HG02840 (cell line): ENCODE measurements at regions not wholly inside any gene's neighbourhood (a gene's known extent, or its start where the extent isn't known, plus 50 kb on each side); places are given as distances from the start of the nearest gene placed in this dataset.
"Not testable (repeated sequence)": the region's sequence is repeated elsewhere in the genome, so short reads cannot be mapped to it uniquely, and the experiment has no call there.

Source experiments
- ATAC-seq: cut with Tn5 transposase; IDR thresholded peaks from one replicate; pipeline ENCODE4 v1.9.1; 2021; ENCODE audit warnings: mild to moderate bottlenecking, moderate library complexity, moderate number of reproducible peaks; ENCODE audit not compliant: unreplicated experiment, low FRiP score

- no peak for ATAC-seq
Observed at GRCh38 chr14:71773898-71774481, 158.2 kb upstream of the RGS6 start.

GRCh38 chr14:71776471-71777360, 155.5 kb upstream of the RGS6 start:
- ATAC-seq: no peak

GRCh38 chr14:71780075-71780474, 152.2 kb upstream of the RGS6 start:
- no peak for ATAC-seq

GRCh38 chr14:71780822-71781221, 151.4 kb upstream of the RGS6 start:
- ATAC-seq: no peak

GRCh38 chr14:71783088-71783487, 149.1 kb upstream of the RGS6 start:
- ATAC-seq: no peak

DNA sequence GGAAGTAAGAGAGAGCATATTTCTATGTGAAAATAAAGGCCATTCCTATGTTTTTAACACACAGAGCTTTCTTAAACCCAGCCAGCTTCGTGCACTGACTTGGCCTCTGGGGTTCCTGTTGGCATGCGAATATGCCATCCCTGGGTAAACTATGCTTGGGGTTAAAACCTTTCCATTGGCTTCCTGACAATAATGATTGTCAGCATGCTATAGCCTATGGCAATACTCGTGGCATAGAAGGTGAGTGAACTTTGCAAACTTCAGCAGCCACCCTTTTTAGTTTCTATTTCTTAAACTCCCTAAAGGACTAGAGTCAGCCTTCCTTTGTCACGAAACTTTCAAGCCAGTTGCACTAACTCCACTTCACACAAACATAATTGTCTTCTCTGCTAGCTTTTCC, 148.4 kb upstream of the RGS6 start:
- ATAC-seq: no peak

DNA sequence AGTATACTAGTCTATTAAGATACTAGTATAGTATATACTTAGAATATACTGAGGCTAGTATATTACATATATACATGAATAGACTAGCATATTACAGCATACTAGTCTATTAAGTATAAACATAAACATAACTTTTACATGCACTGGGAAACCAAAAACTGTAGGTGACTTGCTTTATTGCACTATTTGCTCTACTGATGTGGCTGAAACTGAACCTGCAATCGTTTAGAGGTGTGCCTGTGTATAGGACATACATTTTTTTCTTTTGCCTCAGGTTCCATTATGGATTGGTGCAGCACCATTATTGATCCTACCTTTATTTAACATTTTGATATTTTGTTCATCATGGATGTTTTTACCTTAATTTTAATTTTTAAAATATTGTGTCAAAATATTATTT, 143.2 kb upstream of the RGS6 start:
- ATAC-seq: no peak

DNA sequence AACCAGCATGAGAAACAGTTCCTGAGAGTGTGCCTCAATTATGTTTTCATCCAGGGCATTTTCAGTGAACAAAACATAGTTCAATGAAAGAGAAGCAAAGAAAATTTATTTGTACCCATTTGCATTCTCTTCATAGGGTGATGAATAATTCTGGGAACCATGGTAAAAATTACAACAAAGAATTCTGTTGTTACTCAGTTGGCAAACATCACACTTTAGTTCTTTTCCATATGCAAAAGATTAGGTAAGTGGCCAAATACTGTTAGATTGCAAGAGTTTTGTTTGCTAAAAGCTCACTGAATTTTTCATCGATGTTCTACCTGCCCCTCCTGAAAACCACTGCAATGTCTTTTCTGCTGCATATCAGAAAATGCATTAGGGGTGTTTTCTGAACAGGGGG, 132.4 kb upstream of the RGS6 start:
- no peak for ATAC-seq

GRCh38 chr14:71800878-71801277, 131.4 kb upstream of the RGS6 start:
- no peak for ATAC-seq

GRCh38 chr14:71803539-71804260, 128.5 kb upstream of the RGS6 start:
- ATAC-seq: no peak

DNA sequence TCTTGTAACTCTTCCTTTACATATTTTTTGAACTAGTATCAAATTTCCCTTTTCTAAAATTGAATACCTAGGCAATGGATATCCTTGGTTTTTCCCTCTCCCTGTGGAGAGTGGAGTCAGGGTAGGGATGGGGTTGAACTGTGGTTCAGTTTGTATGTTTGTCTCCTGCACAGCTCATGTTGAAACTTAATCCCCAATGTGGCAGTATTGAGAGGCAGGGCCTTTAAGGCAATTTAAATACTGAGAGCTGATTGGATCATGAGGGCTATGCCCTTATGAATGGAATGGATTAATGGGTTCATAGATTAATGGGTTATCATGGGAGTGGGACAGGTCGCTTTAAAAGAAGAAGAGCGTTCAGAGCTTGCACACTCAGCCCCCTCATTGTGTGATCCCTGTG, 127.2 kb upstream of the RGS6 start:
- ATAC-seq: no peak

GRCh38 chr14:71807049-71807448, 125.2 kb upstream of the RGS6 start:
- not testable (repeated sequence) for ATAC-seq

DNA sequence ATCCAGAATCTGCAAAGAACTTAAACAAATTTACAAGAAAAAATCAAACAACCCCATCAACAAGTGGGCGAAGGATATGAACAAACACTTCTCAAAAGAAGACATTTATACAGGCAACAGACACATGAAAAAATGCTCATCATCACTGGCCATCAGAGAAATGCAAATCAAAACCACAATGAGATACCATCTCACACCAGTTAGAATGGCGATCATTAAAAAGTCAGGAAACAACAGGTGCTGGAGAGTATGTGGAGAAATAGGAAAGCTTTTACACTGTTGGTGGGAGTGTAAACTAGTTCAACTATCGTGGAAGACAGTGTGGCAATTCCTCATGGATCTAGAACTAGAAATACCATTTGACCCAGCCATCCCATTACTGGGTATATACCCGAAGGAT, 121.4 kb upstream of the RGS6 start:
- not testable (repeated sequence) for ATAC-seq

DNA sequence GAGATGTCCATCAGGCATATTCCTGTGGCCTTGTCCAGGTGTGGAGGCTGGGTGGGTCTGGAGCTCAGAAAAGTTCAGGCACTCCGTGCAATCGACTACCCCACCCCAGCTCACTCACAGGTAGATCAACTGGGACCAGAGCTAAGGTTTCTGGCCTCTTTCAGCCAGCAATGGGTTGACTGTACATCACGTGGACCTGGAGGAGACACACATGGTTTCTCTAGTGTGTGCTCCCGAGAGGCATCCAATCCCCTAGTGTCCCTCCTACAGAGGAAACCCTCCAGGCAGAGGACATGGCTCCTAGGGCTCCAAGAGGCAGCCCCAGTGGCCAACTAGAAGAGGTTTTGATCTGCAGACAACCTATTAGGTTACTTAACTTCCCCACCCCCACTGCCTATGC, 119.5 kb upstream of the RGS6 start:
- no peak for ATAC-seq

DNA sequence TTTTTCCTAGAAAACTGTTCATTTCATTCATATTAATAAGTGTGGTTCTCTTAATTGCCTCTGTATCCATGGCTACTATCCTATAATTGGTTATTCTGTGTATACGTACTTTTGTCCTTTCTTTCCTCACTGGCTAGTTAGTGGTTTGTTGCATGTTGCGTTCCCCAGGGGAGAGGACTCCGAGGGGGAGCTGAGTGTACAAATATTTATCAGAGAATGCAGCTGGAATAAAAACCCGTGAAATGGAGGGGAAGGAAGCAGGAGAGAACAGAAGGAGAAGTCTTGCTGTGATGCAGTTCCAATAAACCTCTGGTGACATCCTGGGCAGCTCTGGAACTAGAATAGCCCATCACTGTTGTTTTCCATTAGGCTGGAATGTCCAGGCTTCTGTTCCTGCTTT, 117.1 kb upstream of the RGS6 start:
- ATAC-seq: no peak

DNA sequence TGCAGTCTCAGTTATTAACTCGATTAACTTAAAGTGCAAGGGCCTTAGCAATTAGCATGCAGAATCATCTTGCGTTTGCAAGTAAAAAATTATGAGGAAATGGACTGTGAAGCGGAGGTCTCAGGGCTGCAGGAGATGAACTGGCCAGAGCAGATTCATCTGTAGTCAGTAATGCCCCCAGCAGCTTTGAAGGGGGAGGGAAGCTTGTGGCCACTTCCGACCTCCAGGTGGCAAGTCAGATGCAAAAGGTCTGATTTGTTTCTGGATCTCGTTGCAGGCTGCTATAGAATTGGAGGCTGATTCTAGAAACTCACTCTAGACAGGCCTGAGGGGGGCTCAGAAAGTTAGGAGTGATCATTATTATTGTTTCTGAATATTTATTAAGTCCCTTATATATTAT, 107.4 kb upstream of the RGS6 start:
- no peak for ATAC-seq

- ATAC-seq: no peak
Observed at GRCh38 chr14:71833476-71833875, 98.8 kb upstream of the RGS6 start.

DNA sequence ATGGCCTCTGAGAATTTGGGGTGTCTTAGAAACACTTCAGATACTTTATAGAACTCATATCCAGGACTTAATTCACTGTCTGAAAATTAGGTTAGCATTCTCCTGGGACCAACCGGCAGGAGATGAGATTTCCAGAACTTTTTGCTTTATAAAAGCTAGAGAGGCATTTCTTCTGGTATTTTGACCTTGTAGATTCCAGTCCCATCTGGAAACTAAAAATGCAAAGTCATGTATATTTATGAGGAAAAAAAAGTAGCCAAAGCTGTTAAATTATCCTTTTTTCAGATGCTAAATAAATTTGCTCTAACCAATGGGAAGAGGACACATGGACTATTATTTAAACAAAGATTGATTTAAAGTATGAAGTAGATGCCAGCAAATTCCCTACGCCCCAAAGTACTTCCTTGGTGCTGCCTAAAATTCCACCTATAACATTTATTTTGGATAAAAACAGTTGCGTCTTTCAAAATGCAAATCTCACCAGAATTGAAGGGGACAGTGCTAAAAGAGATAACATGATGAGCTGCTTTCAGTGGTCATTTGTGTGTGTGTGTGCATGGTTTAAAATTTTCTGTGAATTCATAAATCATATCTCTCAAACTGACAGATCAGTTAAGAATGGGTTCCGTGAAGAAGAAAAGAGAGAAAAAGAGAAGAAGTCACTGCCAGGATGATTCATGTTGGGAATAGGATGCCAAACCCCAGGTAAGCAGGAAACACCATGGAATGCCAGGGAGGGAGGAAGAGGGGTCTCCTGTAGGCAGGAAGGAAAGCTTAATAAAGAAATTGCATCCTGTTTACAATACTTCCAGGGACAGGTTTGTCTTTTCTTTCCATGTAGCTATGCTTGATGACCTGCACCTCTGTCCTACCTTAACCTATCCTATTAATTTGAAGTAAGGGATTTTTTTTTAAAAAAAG, 97.7 kb upstream of the RGS6 start:
- ATAC-seq: no peak

DNA sequence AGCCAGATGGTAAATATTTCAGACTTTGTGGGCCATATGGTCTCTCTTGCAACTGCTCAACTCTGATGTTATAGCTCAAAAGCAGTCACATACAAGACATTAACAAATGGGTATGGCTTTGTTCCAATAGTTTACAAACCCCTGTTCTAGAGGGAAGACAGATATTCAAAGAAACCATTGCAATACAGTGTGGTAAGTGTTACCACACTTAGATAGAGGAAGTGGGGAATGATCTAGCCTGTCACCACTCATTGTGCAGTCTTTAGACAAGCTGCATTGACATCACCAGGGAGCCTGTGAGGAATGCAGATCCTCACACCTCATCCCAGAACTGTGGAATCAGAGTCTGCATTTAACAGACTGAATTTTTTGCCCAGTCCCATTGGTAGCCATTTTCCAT, 80.0 kb upstream of the RGS6 start:
- no peak for ATAC-seq

DNA sequence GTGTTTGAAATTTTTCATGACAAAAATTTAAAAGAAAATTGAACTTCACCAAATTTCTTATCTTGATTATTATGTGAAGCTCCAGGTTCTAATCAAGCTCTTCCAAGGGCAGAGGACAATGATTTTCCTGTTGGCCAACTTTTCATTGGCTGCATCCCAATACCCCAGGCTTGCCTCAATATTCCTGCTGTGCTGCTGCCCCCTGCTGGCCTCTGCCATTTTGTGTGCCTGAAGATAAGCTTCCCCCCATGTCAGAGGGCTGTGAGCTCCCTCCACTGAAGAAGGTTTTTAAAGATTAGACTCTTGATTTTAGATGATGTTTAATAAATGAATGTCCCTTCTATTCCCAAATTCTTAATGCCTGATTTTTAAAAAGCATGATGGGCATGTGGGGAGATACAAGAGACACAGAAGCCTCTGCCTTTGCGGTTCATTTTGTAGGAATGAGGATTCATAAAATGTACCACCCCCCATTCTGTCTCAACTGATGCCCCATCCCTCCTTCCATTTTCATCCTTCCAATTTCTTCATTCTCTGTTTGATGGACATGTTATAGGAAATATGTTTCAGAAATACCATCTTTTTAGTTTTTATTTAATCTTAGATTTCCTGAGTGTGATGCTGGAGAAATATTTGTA, 76.7 kb upstream of the RGS6 start:
- ATAC-seq: no peak
